GM19452 (cell line): ENCODE measurements at regions not wholly inside any gene's neighbourhood (a gene's known extent, or its start where the extent isn't known, plus 50 kb on each side); places are given as distances from the start of the nearest gene placed in this dataset.
A peak's percentile ranks its signal among the peaks of the same experiment; 100 is the strongest.
"Not testable (repeated sequence)": the region's sequence is repeated elsewhere in the genome, so short reads cannot be mapped to it uniquely, and the experiment has no call there.

Experiments used
- ATAC-seq: cut with Tn5 transposase; IDR thresholded peaks from one replicate; pipeline ENCODE4 v1.9.1; 2021; ENCODE audit not compliant: unreplicated experiment

DNA sequence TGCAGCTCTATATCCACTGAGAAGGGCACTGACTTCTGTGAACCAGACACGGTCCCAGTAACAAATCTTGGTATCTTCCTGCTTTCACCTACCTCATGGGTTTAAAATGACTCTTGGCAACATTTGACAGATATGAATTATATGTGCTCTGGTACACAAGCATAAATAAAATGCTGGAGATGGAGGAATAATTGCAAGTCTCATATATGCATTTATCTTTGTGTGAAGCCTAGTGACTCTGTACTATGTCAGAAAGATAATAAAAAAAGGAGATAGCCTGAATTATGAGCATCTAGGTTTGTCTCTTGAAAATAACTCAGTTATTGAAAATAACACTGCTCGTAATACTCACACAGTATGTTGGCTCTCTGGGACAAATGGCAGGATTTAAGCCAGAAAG lies 167.1 kb upstream of the CRBN start:
- no peak for ATAC-seq

DNA sequence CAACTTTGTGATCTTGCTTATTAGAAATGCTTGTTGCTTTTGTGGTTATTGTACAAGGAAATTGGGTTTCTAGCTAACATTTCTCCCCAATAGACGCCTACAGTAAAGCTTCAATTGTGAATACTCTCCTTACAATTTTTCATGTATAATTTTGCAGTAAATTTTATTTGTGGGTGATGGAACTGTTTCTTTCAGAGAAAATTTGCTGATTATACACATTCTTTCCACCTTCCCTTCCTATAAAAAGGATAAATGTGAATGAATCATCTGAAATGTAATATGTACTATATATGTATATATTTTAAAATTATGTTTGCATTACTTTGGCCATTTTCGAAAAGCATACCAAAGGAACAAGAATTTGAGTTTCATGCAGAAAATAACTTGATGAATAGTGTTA lies 162.7 kb upstream of the CRBN start:
- no peak for ATAC-seq

DNA sequence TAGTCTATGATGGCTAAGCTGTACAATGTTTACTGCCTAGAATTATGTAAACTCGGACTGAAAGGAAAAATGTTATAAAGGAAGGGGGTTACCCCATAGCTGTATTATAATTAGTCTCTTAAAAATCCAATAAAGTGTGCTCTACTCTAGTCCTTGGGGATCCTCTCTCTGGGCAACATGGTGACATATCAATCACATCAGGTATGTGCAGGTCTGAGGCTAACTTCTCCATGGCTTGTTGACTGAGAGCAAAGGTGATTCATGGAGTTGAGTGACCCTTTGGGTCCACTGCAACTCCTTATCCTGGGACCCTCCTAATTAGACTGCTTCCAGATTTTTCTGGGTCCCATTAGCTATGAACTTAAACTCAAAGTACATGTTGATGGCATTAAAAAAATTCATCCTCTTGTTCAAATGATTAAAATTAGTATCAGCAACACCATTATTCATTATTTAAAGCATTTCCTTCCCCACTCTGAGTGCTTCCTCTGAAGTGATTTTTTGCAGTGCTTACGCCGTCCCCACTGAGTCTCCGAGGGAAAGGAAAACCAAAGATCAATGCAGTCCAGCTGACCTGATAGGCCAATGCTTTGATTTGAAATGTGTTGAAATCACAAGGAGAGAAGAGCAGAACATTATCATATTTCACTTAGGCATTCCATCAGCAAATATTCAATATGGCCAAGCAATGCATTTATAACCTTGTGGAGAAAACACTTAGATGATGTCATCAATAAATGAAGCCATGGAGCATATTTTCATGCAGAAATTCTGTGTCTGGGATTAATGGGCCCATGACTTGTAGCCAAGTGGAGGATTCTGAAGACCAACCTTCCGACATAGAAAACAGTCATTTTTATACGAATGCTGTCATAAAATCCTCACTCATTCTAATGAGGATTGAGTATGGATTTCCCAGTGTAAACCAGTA lies 161.7 kb upstream of the CRBN start:
- ATAC-seq: no peak

DNA sequence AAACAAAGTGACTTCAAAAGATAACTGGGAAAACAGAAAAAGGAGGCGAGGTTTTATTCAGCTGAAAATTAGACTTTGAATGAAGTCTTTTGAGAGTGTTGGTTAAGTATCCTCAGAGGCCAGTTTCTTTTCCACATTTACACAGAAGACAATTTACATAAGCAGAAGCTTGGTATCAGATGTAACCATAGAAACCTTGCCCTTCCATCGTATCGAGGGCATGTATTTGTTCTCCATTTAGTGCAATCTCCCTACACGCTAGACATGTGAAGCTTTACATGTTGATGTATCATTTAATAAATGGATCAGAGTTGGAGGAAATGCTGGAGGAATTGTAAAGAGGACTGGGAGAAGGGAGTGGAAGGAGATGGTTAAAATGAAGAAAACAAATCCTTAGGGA lies 161.0 kb upstream of the CRBN start:
- no peak for ATAC-seq

DNA sequence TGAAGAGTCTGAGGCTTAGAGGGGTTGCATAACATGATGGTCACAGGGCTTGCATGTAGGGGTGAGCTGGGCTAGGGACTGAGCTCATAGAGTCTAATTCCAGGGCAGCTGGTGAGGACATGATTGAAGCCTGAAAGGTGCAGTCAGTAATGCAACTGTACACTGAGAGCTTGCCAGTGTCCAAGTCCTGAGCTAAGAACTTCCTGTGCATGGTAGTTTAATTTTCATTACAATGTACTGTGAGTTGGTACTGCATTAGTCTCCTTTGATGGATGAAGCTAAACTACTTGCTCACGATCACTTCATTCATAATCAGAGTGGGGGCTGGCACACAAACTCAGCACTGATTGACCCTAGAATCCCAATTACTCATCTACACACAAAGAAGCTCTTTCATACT lies 156.4 kb upstream of the CRBN start:
- no peak for ATAC-seq

GRCh38 chr3:3334491-3334890 lies 155.0 kb upstream of the CRBN start:
- no peak for ATAC-seq

DNA sequence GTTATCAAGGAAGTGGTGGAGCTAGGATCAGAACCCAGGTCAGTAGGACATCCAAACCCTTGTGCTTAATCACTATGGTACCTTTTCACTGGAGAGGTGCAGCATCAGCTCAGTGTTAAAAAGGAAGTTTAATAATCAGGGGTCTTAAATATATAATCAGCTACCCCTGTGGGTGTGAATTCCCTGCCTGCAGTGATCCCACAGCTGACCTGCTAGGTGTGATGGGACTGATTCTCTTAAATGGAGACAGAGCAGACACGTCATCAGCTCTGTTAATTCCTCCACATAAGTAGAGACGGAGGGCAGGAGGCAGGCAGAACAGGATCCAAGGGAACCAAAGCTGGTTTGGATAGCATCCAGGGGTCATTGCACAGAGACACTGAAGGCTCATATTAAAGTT lies 154.1 kb upstream of the CRBN start:
- no peak for ATAC-seq

DNA sequence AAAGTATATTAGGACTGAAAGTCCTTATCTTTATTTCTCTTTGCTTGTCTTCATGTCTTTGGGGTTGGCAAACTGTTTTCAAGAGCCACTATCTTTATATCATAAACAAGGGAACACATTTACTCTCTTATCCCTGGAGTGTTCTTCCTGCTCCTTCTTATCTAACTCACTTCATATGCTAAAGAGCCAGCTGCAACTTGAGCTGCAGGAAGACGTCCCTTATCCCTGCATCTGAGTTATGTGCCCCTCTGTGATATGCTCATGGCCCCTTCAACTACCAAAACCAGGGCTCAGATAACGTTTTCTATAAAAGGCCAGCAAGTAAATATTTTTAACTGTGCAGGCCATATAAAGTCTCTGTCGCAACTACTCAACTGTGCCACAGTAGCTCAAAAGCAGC lies 137.0 kb upstream of the CRBN start:
- ATAC-seq: no peak

DNA sequence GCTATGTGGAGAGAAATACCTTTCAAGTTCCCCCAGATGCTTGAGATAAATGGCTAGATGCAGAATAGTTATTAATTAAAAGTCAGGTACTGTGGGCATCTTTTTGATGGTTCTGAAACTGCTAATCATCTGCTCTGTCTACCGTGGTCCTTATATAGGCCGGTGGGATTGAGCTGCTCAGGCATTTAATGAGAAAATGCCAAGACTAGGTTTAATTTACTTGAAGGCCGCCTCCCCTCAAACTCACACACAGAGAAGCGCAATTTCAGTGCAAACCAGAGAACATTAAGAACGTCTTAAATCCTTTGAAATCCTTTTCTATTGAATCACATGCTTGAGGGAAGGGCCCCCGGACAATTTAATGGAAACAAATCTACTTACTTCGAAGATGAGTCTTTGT lies 136.4 kb upstream of the CRBN start:
- no peak for ATAC-seq

DNA sequence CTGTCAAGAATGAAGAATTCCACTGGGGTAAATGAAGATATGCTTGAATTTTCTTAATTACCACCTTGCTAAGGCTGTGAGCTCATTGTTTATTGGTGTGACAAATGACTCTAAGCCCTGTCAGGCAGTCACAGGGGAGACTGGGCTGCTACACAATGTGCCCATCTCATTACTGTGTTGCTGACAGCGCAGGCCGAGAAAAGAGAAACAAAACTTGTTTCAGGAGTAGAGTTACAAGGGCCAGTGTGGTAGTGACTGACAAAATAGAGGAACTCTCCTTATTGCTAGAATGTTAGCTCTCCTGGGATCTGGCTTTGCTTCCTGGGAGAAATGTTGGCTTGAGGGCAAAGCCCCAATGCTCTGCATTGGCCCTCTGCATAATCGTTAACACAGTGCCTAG lies 130.4 kb upstream of the CRBN start:
- ATAC-seq: no peak

- no peak for ATAC-seq
Observed at GRCh38 chr3:3308809-3309208, 129.3 kb upstream of the CRBN start.

GRCh38 chr3:3307491-3307890 lies 128.0 kb upstream of the CRBN start:
- no peak for ATAC-seq

GRCh38 chr3:3305841-3306240 lies 126.3 kb upstream of the CRBN start:
- no peak for ATAC-seq

GRCh38 chr3:3305084-3305483 lies 125.6 kb upstream of the CRBN start:
- no peak for ATAC-seq

DNA sequence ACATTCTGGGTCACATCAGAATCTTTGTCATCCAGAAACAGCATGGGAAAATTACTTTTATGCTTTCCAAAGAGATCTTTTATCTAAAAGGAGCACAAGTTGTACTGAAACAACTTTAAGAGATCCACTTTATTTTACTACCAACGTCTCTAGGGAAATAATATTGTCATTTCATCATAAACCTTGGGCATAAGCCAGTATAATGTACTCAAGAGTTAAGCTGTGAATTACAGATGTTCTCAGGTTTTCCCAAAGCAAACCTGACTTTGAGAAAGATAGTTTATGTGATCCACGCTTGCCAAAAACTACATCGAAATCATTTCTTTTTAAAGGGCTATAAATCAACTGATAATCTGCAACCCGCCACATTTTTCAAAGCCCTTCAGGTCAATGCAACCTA lies 124.1 kb upstream of the CRBN start:
- no peak for ATAC-seq

DNA sequence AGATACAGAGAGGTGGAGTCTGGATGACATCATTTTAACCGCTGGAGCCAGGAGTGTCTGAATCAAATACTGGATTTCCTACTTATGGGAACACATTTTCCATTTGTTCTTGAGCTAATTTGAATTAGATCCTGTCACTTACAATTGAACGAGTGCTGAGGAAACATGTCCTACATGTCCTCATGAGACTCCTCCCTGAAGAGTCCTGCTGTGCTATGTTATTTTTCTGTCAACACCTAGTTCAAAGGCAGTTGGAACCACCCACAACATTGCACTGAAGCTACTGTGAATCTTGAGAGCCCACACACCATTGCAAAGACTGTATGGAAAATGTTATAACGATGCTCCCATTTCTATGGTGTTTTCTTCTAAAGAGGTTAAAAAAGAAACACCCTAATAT lies 123.5 kb upstream of the CRBN start:
- ATAC-seq: no peak

DNA sequence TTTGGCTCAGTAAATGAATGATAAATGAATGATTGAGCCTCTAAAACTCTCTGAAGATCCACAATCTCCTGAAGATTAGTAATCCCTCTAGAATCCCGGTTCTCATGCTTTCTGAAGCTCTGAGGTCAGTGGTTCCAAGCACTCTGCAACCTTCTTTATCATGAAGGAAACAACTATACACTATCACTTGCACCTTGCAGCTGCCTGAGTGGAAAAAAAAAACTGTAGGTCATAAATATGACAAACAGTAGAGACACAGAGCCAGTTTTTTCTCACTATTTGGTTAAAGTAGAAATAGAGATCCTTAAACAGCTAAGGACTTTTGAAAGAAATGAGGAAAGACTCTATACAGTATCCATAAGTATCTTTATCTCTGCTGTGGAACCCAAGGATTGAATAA lies 122.0 kb upstream of the CRBN start:
- no peak for ATAC-seq

GRCh38 chr3:3296979-3297381 lies 117.5 kb upstream of the CRBN start:
- ATAC-seq: no peak

DNA sequence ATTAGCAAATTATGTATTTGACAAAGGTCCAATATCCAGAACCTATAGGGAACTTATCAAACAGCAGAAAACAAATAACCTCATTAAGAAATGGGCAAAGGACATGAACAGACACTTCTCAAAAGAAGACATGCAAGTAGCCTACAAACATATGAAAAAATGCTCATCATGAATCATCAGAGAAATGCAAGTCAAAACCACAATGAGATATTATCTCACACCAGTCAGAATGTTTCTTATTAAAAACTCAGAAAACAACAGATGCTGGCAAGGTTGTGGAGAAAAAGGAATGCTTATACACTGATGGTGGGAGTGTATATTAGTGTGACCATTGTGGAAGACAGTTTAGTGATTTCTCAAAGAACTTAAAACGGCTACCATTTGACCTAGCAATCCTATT lies 116.1 kb upstream of the CRBN start:
- no peak for ATAC-seq

- ATAC-seq: not testable (repeated sequence)
Observed at GRCh38 chr3:3291756-3292283, 112.3 kb upstream of the CRBN start.

- no peak for ATAC-seq
Observed at GRCh38 chr3:3288255-3288654, 108.8 kb upstream of the CRBN start.

GRCh38 chr3:3286014-3286413 lies 106.5 kb upstream of the CRBN start:
- ATAC-seq: no peak

DNA sequence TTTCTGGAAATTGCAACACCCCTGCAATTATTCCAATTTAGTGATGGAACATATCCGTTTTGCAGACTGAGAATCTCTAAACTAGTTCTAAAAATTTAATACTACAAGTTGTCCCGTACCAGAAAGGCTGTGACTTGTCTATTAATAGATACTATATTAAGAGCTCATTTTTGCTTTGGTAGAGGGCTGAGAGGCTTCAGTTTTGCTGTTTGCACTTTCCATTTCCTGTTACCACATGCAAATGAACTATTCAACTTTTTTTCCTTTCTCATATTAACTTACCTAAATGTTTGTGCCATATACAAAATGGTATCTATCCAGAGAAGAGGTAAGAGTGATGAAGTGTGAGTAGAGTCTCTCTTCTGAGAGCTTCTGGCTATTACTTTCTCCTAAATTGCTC lies 101.5 kb upstream of the CRBN start:
- peak; percentile 51 for ATAC-seq
